ENCODE measurements at regions not wholly inside any gene's neighbourhood (a gene's known extent, or its start where the extent isn't known, plus 50 kb on each side); places are given as distances from the start of the nearest gene placed in this dataset.

DNA sequence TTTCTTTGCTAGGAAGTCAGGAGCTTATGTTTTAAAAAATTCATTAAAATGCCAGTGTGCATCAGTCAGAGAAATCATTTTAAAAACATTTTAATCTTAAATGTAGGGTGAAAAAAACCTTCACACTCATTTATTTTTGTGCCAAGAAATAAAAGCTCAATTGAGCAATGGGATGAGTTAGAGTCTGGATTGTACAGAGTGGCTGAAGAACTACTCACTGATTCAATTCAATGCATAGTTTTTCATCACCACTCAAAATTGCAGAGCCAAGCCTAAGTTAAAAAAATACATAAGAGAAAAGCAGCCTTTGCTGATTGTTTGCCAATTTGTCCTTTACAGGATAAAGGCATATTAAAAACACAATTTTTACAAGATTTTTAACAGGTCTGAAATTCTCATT lies 168.2 kb upstream of the DMRTA1 start:
- TF ChIP-seq, protein P1, sequence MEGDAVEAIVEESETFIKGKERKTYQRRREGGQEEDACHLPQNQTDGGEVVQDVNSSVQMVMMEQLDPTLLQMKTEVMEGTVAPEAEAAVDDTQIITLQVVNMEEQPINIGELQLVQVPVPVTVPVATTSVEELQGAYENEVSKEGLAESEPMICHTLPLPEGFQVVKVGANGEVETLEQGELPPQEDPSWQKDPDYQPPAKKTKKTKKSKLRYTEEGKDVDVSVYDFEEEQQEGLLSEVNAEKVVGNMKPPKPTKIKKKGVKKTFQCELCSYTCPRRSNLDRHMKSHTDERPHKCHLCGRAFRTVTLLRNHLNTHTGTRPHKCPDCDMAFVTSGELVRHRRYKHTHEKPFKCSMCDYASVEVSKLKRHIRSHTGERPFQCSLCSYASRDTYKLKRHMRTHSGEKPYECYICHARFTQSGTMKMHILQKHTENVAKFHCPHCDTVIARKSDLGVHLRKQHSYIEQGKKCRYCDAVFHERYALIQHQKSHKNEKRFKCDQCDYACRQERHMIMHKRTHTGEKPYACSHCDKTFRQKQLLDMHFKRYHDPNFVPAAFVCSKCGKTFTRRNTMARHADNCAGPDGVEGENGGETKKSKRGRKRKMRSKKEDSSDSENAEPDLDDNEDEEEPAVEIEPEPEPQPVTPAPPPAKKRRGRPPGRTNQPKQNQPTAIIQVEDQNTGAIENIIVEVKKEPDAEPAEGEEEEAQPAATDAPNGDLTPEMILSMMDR (conservative IDR thresholded peaks at IDR 0.05 in 1 of 2, IDR thresholded peaks at IDR 0.05 in 1 of 2; ENCODE audit: low read depth in 1 of 2, low read length in 2 of 2) = no peak
- TF ChIP-seq EZH2 (IDR thresholded peaks at IDR 0.05; ENCODE audit: low read length, missing control alignments) = no peak

Measured in fibroblast of lung (primary cell).